Upper lobe of left lung (tissue), 6 donors: ENCODE measurements at regions not wholly inside any gene's neighbourhood (a gene's known extent, or its start where the extent isn't known, plus 50 kb on each side); places are given as distances from the start of the nearest gene placed in this dataset.

Source experiments
- ATAC-seq, 2 donors: fragments of 200-7000 bp; cut with Tn5 transposase; one replicate each; pipeline ENCODE4 v1.9.1; 2022; ENCODE audit warnings: mild to moderate bottlenecking in 2 of 2, moderate library complexity in 2 of 2; ENCODE audit not compliant: low FRiP score in 2 of 2
- DNase-seq, 2 donors: peaks; one replicate each; pipeline ENCODE4 v3.0.0-alpha.2; 2019 to 2020
- H3K27ac ChIP-seq, 4 donors: fragments of 200-600 bp; sonication (generic); one replicate each; pipeline ENCODE4 v1.5.1; 2016 to 2019
- H3K27me3 ChIP-seq, 4 donors: fragments of 200-600 bp; sonication (generic); one replicate each; pipeline ENCODE4 v1.5.1; 2017 to 2019
- H3K36me3 ChIP-seq, 4 donors: fragments of 200-600 bp; sonication (generic); one replicate each; pipeline ENCODE4 v1.5.1; 2016 to 2019
- H3K4me1 ChIP-seq, 4 donors: fragments of 200-600 bp; sonication (generic); one replicate each; pipeline ENCODE4 v1.5.1; 2018 to 2019
- H3K4me3 ChIP-seq, 4 donors: fragments of 200-600 bp; sonication (generic); one replicate each; pipeline ENCODE4 v1.5.1; 2017 to 2019; ENCODE audit warnings: mild to moderate bottlenecking in 2 of 4, moderate library complexity in 1 of 4
- H3K9me3 ChIP-seq, 4 donors: fragments of 200-600 bp; sonication (generic); one replicate each; pipeline ENCODE4 v1.5.1; 2018 to 2019
- EP300 ChIP-seq, 4 donors: sonication (generic); formaldehyde crosslinking; IDR thresholded peaks; one replicate each; pipeline ENCODE4 v1.5.1; 2017; ENCODE audit warnings: antibody characterized with exemption in 4 of 4, control low read depth in 2 of 4
- POLR2A ChIP-seq, 4 donors: fragments of 450-650 bp; IDR thresholded peaks; one replicate each; pipeline ENCODE4 v1.5.1; 2016 to 2017; ENCODE audit warnings: antibody characterized with exemption in 4 of 4, mild to moderate bottlenecking in 2 of 4
- POLR2AphosphoS5 ChIP-seq, 2 donors: sonication (generic); formaldehyde crosslinking; IDR thresholded peaks; one replicate each; pipeline ENCODE4 v1.5.1; 2017; ENCODE audit warnings: antibody characterized with exemption in 2 of 2
- WGBS, 2 donors: methylation state at CpG; one replicate each; pipeline ENCODE4 v1.1.5; 2017 to 2018; 5-methylcytosine and 5-hydroxymethylcytosine counted together
- TF ChIP-seq, protein P1 (sequence below), 6 experiments: fragments of 450-650 bp in 4 of 6; fragments of 200-600 bp in 2 of 6; sonication (generic) in 2 of 6; IDR thresholded peaks; one replicate each; pipeline ENCODE4 v1.5.1; 2016 to 2019; ENCODE audit warnings: antibody characterized with exemption in 6 of 6
- donor health status: DM: no; HTN: no; CAD: no; lungs with moderate emphysema.
- donor health status: DM: no; HTN: yes; CAD: no; lungs with severe emphysema.

DNA sequence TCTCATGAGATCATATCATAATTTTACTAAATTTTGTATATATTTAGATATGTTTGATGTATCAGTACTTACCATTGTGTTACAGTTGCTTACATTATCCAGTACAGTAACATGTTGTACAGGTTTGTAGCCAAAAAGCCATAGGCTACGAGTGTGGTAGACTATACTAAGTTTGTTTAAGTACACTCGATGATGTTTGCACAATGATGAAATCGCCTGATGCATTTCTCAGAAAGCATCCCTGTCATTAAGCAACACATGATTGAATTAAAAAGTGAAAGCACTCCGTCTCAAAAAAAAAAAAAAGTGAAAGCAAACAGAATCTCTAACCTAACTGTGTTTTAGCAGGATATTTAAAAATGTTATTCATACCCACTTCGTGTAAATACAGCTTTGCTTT lies 104.9 kb upstream of the TFAP2D start:
- Histone ChIP-seq H3K4me3 (no peak overlapping the region), H3K36me3 (no peaks in the 10 kb centered on the region), H3K27ac (no peak overlapping the region), H3K4me1 (no peaks in the 10 kb centered on the region), H3K9me3 (no peaks in the 10 kb centered on the region), H3K27me3 (no peaks in the 10 kb centered on the region)
- TF ChIP-seq, protein P1, sequence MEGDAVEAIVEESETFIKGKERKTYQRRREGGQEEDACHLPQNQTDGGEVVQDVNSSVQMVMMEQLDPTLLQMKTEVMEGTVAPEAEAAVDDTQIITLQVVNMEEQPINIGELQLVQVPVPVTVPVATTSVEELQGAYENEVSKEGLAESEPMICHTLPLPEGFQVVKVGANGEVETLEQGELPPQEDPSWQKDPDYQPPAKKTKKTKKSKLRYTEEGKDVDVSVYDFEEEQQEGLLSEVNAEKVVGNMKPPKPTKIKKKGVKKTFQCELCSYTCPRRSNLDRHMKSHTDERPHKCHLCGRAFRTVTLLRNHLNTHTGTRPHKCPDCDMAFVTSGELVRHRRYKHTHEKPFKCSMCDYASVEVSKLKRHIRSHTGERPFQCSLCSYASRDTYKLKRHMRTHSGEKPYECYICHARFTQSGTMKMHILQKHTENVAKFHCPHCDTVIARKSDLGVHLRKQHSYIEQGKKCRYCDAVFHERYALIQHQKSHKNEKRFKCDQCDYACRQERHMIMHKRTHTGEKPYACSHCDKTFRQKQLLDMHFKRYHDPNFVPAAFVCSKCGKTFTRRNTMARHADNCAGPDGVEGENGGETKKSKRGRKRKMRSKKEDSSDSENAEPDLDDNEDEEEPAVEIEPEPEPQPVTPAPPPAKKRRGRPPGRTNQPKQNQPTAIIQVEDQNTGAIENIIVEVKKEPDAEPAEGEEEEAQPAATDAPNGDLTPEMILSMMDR (IDR thresholded peaks at IDR 0.05) = no peak
- TF ChIP-seq EP300 (IDR thresholded peaks at IDR 0.05) (no peak), POLR2A (IDR thresholded peaks at IDR 0.05) (no peak), POLR2AphosphoS5 (IDR thresholded peaks at IDR 0.05) (no peak)
- 42 to 55% methylated on average over 5 of the region's 5 CpGs for WGBS, 2 donors
- no peak for ATAC-seq
- DNase-seq = no peak

DNA sequence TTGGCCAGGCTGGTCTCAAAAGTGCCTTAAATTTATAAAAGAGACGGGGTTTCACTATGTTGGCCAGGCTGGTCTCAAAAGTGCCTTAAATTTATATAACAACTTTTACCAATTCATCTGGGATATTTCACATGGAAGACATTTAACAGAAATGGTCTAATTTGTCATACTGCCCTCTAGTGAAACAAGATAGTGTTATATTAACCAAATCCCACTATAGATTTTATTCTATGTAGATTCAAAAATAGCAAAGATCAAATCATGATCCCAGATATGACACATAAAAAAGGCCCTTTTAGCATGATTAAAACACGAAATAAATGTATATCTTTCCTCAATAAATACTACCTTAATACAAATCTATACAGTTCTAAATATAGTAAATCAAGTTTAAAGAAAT lies 102.8 kb upstream of the TFAP2D start:
- Histone ChIP-seq H3K4me1 (no peaks in the 10 kb centered on the region), H3K36me3 (no peaks in the 10 kb centered on the region), H3K9me3 (no peaks in the 10 kb centered on the region), H3K27me3 (no peaks in the 10 kb centered on the region), H3K27ac (no peak overlapping the region), H3K4me3 (no peak overlapping the region)
- ATAC-seq (no peak), DNase-seq (no peak)
- TF ChIP-seq POLR2A (IDR thresholded peaks at IDR 0.05) (no peak), POLR2AphosphoS5 (IDR thresholded peaks at IDR 0.05) (no peak), EP300 (IDR thresholded peaks at IDR 0.05) (no peak)
- TF ChIP-seq, protein P1 (IDR thresholded peaks at IDR 0.05) = no peak
- WGBS, 2 donors = 68 to 71% methylated on average over 2 of the region's 2 CpGs

DNA sequence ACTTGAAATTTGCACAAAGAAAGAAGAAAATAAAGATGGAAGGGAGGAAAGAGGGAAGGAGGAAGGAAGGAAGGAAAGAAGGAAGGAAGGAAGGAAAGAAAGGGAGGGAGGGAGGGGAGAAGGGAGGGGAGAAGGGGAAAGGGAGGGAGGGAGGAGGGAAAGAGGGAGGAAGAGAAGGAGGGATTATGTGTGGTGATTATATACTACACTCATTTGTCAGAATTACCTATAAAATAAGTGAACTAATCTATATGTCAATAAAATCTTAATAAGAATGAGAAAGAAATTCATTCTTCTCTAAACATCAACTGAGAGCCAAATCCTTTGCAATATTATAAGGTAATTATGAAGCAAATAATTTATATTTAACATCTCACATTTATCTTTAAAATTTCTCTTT lies 77.9 kb upstream of the TFAP2D start:
- Histone ChIP-seq H3K4me3 (no peak overlapping the region), H3K27me3 (no peaks in the 10 kb centered on the region), H3K9me3 (no peaks in the 10 kb centered on the region), H3K27ac (no peak overlapping the region), H3K4me1 (no peaks in the 10 kb centered on the region), H3K36me3 (no peaks in the 10 kb centered on the region)
- ATAC-seq (no peak), DNase-seq (no peak)
- TF ChIP-seq POLR2AphosphoS5 (IDR thresholded peaks at IDR 0.05) = no peak
- no peak for TF ChIP-seq EP300 (IDR thresholded peaks at IDR 0.05)
- TF ChIP-seq, protein P1 (IDR thresholded peaks at IDR 0.05) = no peak
- TF ChIP-seq POLR2A (IDR thresholded peaks at IDR 0.05) = no peak

DNA sequence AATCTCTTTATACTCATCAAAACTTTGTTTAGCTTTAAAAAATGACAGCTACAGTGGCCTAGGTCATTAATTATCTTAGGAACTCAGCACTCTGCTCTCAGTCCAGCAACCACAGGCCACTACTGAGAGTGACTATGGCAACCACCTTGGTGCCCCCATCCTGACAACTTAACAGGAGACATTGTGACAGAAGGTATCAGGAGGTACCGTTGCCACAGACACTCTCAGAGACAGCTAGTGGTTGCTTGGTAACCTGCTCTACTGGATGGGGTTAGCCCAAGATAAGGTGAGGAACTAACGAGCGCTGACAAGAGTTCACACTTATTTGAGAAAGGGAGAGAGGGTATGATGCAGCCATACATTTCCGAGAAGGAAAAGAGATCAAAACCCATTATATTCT lies 76.1 kb upstream of the TFAP2D start:
- WGBS, 2 donors = 26 to 28% methylated on average over 4 of the region's 4 CpGs
- Histone ChIP-seq H3K36me3 (no peaks in the 10 kb centered on the region), H3K4me3 (no peak overlapping the region), H3K4me1 (no peaks in the 10 kb centered on the region), H3K9me3 (no peaks in the 10 kb centered on the region), H3K27ac (no peak overlapping the region), H3K27me3 (no peaks in the 10 kb centered on the region)
- TF ChIP-seq EP300 (IDR thresholded peaks at IDR 0.05) = no peak
- TF ChIP-seq, protein P1 (IDR thresholded peaks at IDR 0.05) = no peak
- no peak for TF ChIP-seq POLR2A (IDR thresholded peaks at IDR 0.05)
- TF ChIP-seq POLR2AphosphoS5 (IDR thresholded peaks at IDR 0.05) = no peak
- no peak for DNase-seq
- ATAC-seq = no peak

DNA sequence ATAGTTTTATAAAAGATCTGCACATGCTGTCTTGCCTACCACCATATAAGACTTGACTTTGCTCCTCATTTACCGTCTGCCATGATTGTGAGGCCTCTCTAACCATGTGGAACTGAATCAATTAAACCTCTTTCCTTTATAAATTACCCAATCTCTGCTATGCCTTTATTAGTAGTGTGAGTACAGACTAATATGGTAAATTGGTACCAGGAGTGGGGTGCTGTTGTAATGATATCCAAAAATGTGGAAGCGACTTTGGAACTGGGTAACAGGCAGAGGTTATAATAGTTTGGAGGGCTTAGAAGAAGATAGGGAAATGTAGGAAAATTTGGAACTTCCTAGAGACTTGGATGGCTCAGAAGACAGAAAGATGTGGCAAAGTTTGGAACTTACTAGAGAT lies 64.2 kb upstream of the TFAP2D start:
- H3K9me3 ChIP-seq = peaks cover 0 to 9% (median 2%) of the 10 kb centered on the region in 4 donors
- H3K27ac ChIP-seq = no peak overlapping the region
- ATAC-seq (no peak), DNase-seq (no peak)
- 85% methylated on average over 2 of the region's 2 CpGs for WGBS, 2 donors
- no peak for TF ChIP-seq POLR2A (IDR thresholded peaks at IDR 0.05)
- no peak for TF ChIP-seq POLR2AphosphoS5 (IDR thresholded peaks at IDR 0.05)
- TF ChIP-seq, protein P1 (IDR thresholded peaks at IDR 0.05) = no peak
- no peak for TF ChIP-seq EP300 (IDR thresholded peaks at IDR 0.05)
- no peaks in the 10 kb centered on the region for H3K27me3 ChIP-seq
- H3K4me3 ChIP-seq = no peak overlapping the region
- no peaks in the 10 kb centered on the region for H3K4me1 ChIP-seq
- no peaks in the 10 kb centered on the region for H3K36me3 ChIP-seq
